ENCODE measurements at regions not wholly inside any gene's neighbourhood (a gene's known extent, or its start where the extent isn't known, plus 50 kb on each side); places are given as distances from the start of the nearest gene placed in this dataset.

GRCh38 chr1:182147136-182147820 lies 85.8 kb upstream of the ZNF648 start:
- TF ChIP-seq CTCF (IDR thresholded peaks at IDR 0.05) (no peak), EZH2 (IDR thresholded peaks at IDR 0.05; ENCODE audit: borderline replicate concordance, insufficient read depth, low read depth, low read length, poor library complexity, severe bottlenecking) (no peak)

Measured in B cell (primary cell).